ENCODE measurements at regions not wholly inside any gene's neighbourhood (a gene's known extent, or its start where the extent isn't known, plus 50 kb on each side); places are given as distances from the start of the nearest gene placed in this dataset.

GRCh38 chr15:91789136-91789535, 64.4 kb upstream of the SLCO3A1 start:
- TF ChIP-seq NR3C1 (CRISPR knock-in tag; IDR thresholded peaks at IDR 0.05), result no peak
- no peak for TF ChIP-seq RAD51 (IDR thresholded peaks at IDR 0.05; ENCODE audit: borderline replicate concordance, low read depth)
- no peak for TF ChIP-seq L3MBTL2 (IDR thresholded peaks at IDR 0.05)
- no peak for TF ChIP-seq ZBTB34 (CRISPR knock-in tag; IDR thresholded peaks at IDR 0.05)
- TF ChIP-seq MEIS2 (IDR thresholded peaks at IDR 0.05; ENCODE audit: partially characterized antibody), result no peak
- no peak for TF ChIP-seq PREB (CRISPR knock-in tag; IDR thresholded peaks at IDR 0.05)
- no peak for TF ChIP-seq KAT7 (CRISPR knock-in tag; IDR thresholded peaks at IDR 0.05; ENCODE audit: borderline replicate concordance)
- TF ChIP-seq STAT6 (CRISPR knock-in tag; IDR thresholded peaks at IDR 0.05), result no peak
- no peak for TF ChIP-seq FIP1L1 (IDR thresholded peaks at IDR 0.05; ENCODE audit: low read depth, low read length, poor library complexity, severe bottlenecking)
- TF ChIP-seq SIN3A (IDR thresholded peaks at IDR 0.05; ENCODE audit: borderline replicate concordance in 2 of 2, control insufficient read depth in 1 of 2, low read depth in 2 of 2, low read length in 2 of 2), result no peak
- TF ChIP-seq ILF3 (IDR thresholded peaks at IDR 0.05; ENCODE audit: borderline replicate concordance), result no peak
